ENCODE measurements at regions not wholly inside any gene's neighbourhood (a gene's known extent, or its start where the extent isn't known, plus 50 kb on each side); places are given as distances from the start of the nearest gene placed in this dataset.

DNA sequence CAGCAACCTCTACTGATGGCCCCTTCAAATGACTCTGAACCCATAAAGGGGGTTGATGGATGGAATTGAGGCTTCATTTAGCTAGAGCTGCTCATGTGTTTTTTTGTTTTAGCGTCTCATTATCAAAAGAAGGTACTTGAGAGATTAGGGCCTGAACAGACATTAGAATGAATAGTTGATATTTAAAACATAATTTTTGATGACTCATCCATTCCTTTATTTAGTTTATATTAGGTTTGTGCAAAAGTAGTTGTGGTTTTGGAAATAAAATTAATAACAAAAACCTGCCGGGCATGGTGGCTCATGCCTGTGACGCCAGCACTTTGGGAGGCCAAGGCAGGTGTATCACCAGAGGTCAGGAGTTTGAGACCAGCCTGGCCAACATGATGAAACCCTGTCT is 485.9 kb downstream of the PSAT1 start:
- FAIRE-seq (no peak), ATAC-seq (no peak), DNase-seq (ENCODE audit: low read depth in 1 of 2, low spot score in 1 of 2) (no peak)
- Histone ChIP-seq H3K4me2 (no peak overlapping the region), H3K4me1 (0 out of 3 replicates have a peak, but pooled peaks cover 9% of the 10 kb centered on the region), H3K4me3 (no peak overlapping the region), H3K9me3 (no peaks in the 10 kb centered on the region), H3K27ac (no peak overlapping the region)
- POLR2A ChIA-PET, result no interaction called here
- no peak for TF ChIP-seq TP53 (CRISPR knock-in tag; IDR thresholded peaks at IDR 0.05)
- TF ChIP-seq CBX8 (IDR thresholded peaks at IDR 0.05), result no peak
- no peak for TF ChIP-seq FOSL2 (IDR thresholded peaks at IDR 0.05)
- peak; percentile 60; the same call in 1 of the 2 replicates for TF ChIP-seq FOSL2 (CRISPR knock-in tag; IDR thresholded peaks at IDR 0.05)
- no peak for TF ChIP-seq PHF8 (IDR thresholded peaks at IDR 0.05; ENCODE audit: borderline replicate concordance, low read depth)
- peak; percentile 81 for TF ChIP-seq MAFK (IDR thresholded peaks at IDR 0.05; ENCODE audit: partially characterized antibody)
- TF ChIP-seq ZC3H11A (IDR thresholded peaks at IDR 0.05), result no peak
- no peak for TF ChIP-seq JUNB (IDR thresholded peaks at IDR 0.05)
- TF ChIP-seq GATA3 (IDR thresholded peaks at IDR 0.05; ENCODE audit: borderline replicate concordance), result no peak
- CTCF ChIA-PET, result no interaction called here
- WGBS (ENCODE audit: missing lambda C conversion rate), result 93% methylated on average over 3 of the region's 3 CpGs

DNA sequence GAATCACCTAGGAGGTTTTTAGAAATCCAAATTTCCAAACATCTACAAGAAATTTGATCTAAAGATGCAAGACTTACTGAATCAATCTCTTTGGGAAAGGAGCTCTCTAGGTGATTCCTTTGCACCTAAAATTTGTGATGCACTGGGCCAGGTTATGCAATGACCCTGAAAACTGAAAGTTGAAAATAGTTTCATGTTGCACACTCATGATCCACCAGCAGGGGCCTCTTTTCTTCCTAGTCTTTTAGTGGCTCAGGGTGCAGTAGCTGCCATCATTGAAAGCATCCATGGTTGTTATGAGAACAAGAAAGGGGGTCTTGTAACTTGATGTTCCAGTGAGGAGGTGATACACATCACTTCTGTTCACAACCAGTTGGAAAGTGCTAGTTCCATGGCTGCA is 486.8 kb downstream of the PSAT1 start:
- H3K4me2 ChIP-seq, result no peak overlapping the region
- no peaks in the 10 kb centered on the region for H3K9me3 ChIP-seq
- H3K4me3 ChIP-seq, result no peak overlapping the region
- ATAC-seq (peak in 1 of 2 experiments; percentile 29; a peak in 1 of 6 replicates), DNase-seq (ENCODE audit: low read depth in 1 of 2, low spot score in 1 of 2) (peak in 1 of 2 experiments; percentile 7), FAIRE-seq (no peak)
- TF ChIP-seq CEBPB (IDR thresholded peaks at IDR 0.05) (peak in 1 of 2 experiments; percentile 55; a peak in 2 of 4 replicates), TP53 (CRISPR knock-in tag; IDR thresholded peaks at IDR 0.05) (no peak)
- 0 out of 3 replicates have a peak, but pooled peaks cover 9% of the 10 kb centered on the region for H3K4me1 ChIP-seq
- no peak overlapping the region for H3K27ac ChIP-seq
- ChIA-PET POLR2A (no interaction called here), CTCF (interaction anchor here (0.6 to 2.3 kb wide), 2 partner anchors 38 to 870 kb away, joined by 4 to 5 read pairs; no protein-coding TSS in a partner anchor)

DNA sequence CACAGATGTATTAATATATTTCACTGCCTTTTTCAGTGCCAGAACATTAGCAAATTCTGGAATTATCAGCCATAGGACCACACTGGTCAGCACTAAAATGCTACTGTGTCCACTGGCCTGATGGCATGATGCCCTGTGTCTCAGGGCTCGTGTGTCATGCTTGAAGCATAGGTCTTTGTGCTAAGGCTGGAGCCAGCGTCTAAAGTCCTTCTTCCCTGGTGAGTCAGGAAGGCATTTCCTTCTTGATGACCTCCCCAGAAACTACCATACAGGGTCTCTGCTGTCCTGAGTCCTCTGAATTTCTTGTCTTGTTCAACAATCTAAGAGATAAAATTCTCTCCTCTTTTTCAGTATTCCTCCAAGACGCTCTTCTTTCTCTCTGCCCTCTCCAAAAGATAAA is 489.9 kb downstream of the PSAT1 start:
- Histone ChIP-seq H3K4me2 (no peak overlapping the region), H3K4me1 (0 out of 3 replicates have a peak, but pooled peaks cover 9% of the 10 kb centered on the region), H3K27ac (peak overlapping the region in 1 of 2 experiments; percentile 16; a peak in 2 of 6 replicates), H3K4me3 (no peak overlapping the region), H3K9me3 (0 out of 3 replicates have a peak, but pooled peaks cover 5% of the 10 kb centered on the region)
- FAIRE-seq (no peak), DNase-seq (ENCODE audit: low read depth in 1 of 2, low spot score in 1 of 2) (peak; percentile 3 to 15), ATAC-seq (no peak; a peak in 1 of 6 replicates)
- WGBS (ENCODE audit: missing lambda C conversion rate), result 61% methylated on average over 3 of the region's 3 CpGs
- CTCF ChIA-PET, result interaction anchor here (1.1 kb wide), 1 partner anchor 9 kb away, joined by 5 read pairs; no protein-coding TSS in a partner anchor
- POLR2A ChIA-PET, result no interaction called here
- TF ChIP-seq FOSB (CRISPR knock-in tag; IDR thresholded peaks at IDR 0.05), result no peak
- TF ChIP-seq, protein P1, sequence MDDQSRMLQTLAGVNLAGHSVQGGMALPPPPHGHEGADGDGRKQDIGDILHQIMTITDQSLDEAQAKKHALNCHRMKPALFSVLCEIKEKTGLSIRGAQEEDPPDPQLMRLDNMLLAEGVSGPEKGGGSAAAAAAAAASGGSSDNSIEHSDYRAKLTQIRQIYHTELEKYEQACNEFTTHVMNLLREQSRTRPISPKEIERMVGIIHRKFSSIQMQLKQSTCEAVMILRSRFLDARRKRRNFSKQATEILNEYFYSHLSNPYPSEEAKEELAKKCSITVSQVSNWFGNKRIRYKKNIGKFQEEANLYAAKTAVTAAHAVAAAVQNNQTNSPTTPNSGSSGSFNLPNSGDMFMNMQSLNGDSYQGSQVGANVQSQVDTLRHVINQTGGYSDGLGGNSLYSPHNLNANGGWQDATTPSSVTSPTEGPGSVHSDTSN (IDR thresholded peaks at IDR 0.05), result no peak
- TF ChIP-seq HOXB5 (CRISPR knock-in tag; IDR thresholded peaks at IDR 0.05), result no peak
- no peak for TF ChIP-seq CBX8 (IDR thresholded peaks at IDR 0.05)
- no peak for TF ChIP-seq NFE2L2 (conservative IDR thresholded peaks at IDR 0.05; ENCODE audit: low read length)
- no peak for TF ChIP-seq NR3C1 (IDR thresholded peaks at IDR 0.05)
- TF ChIP-seq PHF8 (IDR thresholded peaks at IDR 0.05; ENCODE audit: borderline replicate concordance, low read depth), result no peak
- no peak for TF ChIP-seq ESRRA (IDR thresholded peaks at IDR 0.05; ENCODE audit: borderline replicate concordance, low read length)
- TF ChIP-seq ZFP36 (IDR thresholded peaks at IDR 0.05; ENCODE audit: borderline replicate concordance, partially characterized antibody), result no peak
- TF ChIP-seq, protein P2, sequence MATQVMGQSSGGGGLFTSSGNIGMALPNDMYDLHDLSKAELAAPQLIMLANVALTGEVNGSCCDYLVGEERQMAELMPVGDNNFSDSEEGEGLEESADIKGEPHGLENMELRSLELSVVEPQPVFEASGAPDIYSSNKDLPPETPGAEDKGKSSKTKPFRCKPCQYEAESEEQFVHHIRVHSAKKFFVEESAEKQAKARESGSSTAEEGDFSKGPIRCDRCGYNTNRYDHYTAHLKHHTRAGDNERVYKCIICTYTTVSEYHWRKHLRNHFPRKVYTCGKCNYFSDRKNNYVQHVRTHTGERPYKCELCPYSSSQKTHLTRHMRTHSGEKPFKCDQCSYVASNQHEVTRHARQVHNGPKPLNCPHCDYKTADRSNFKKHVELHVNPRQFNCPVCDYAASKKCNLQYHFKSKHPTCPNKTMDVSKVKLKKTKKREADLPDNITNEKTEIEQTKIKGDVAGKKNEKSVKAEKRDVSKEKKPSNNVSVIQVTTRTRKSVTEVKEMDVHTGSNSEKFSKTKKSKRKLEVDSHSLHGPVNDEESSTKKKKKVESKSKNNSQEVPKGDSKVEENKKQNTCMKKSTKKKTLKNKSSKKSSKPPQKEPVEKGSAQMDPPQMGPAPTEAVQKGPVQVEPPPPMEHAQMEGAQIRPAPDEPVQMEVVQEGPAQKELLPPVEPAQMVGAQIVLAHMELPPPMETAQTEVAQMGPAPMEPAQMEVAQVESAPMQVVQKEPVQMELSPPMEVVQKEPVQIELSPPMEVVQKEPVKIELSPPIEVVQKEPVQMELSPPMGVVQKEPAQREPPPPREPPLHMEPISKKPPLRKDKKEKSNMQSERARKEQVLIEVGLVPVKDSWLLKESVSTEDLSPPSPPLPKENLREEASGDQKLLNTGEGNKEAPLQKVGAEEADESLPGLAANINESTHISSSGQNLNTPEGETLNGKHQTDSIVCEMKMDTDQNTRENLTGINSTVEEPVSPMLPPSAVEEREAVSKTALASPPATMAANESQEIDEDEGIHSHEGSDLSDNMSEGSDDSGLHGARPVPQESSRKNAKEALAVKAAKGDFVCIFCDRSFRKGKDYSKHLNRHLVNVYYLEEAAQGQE (IDR thresholded peaks at IDR 0.05), result no peak
- no peak for TF ChIP-seq HDAC2 (IDR thresholded peaks at IDR 0.05)
- TF ChIP-seq, protein P3, sequence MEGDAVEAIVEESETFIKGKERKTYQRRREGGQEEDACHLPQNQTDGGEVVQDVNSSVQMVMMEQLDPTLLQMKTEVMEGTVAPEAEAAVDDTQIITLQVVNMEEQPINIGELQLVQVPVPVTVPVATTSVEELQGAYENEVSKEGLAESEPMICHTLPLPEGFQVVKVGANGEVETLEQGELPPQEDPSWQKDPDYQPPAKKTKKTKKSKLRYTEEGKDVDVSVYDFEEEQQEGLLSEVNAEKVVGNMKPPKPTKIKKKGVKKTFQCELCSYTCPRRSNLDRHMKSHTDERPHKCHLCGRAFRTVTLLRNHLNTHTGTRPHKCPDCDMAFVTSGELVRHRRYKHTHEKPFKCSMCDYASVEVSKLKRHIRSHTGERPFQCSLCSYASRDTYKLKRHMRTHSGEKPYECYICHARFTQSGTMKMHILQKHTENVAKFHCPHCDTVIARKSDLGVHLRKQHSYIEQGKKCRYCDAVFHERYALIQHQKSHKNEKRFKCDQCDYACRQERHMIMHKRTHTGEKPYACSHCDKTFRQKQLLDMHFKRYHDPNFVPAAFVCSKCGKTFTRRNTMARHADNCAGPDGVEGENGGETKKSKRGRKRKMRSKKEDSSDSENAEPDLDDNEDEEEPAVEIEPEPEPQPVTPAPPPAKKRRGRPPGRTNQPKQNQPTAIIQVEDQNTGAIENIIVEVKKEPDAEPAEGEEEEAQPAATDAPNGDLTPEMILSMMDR (IDR thresholded peaks at IDR 0.05), result no peak
- TF ChIP-seq FOXS1 (CRISPR knock-in tag; IDR thresholded peaks at IDR 0.05), result no peak
- no peak for TF ChIP-seq KDM5A (IDR thresholded peaks at IDR 0.05)
- TF ChIP-seq FOSL2 (IDR thresholded peaks at IDR 0.05), result no peak
- no peak for TF ChIP-seq FOSL2 (CRISPR knock-in tag; IDR thresholded peaks at IDR 0.05)
- TF ChIP-seq, protein P4, sequence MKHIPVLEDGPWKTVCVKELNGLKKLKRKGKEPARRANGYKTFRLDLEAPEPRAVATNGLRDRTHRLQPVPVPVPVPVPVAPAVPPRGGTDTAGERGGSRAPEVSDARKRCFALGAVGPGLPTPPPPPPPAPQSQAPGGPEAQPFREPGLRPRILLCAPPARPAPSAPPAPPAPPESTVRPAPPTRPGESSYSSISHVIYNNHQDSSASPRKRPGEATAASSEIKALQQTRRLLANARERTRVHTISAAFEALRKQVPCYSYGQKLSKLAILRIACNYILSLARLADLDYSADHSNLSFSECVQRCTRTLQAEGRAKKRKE (CRISPR knock-in tag; IDR thresholded peaks at IDR 0.05; ENCODE audit: low read depth), result no peak
- no peak for TF ChIP-seq TFCP2L1 (CRISPR knock-in tag; IDR thresholded peaks at IDR 0.05)
- no peak for TF ChIP-seq BHLHE40 (IDR thresholded peaks at IDR 0.05; ENCODE audit: low read depth, low read length)
